ENCODE measurements at regions not wholly inside any gene's neighbourhood (a gene's known extent, or its start where the extent isn't known, plus 50 kb on each side); places are given as distances from the start of the nearest gene placed in this dataset.

DNA sequence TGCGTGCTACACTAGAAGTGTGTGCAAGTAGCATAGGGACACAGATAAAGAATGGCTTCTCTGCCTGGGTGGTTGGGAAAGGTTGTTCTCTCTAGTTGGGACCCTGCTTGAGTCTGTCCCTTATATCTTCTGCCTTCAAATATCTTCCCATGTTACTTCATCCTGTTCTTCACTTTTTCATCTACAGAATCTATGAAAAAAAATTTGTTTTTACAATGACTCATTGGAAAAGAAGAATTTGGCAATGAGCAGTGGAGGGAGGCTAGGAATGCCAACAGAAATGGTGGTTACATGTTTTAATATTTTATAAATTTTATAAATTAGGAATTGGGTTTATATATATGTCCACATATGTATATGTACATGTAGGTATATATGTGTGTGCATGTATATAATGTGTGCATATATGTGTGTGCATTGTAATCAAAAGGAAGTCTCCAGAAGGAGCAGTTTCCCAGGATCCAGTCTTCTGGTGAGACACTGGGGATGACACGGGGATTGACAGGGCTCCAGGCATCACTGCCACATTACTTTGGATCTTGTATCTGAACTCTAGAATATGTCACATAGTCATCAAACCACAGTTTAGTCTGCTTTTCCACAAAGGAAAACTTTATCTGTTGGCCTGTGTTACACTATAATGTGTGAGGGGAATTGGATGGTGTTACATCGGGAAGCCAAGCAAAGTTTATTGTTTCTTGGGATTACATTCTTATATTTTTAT lies 75.3 kb upstream of the RIPOR2 start:
- Histone ChIP-seq H3K4me2 (no peak overlapping the region), H3K36me3 (replicated peaks; ENCODE audit: insufficient read depth, low read depth) (no peaks in the 10 kb centered on the region), H2AFZ (no peak overlapping the region), H3K4me3 (no peak overlapping the region), H4K20me1 (ENCODE audit: insufficient read depth, poor library complexity, severe bottlenecking) (no peaks in the 10 kb centered on the region), H3K27ac (no peak overlapping the region), H3K27me3 (no peaks in the 10 kb centered on the region), H3K79me2 (no peaks in the 10 kb centered on the region), H3K9me3 (ENCODE audit: low read depth) (no peaks in the 10 kb centered on the region), H3K9me2 (replicated peaks; ENCODE audit: insufficient read depth) (no peaks in the 10 kb centered on the region), H3K4me1 (ENCODE audit: insufficient read depth) (peaks cover 4% of the 10 kb centered on the region)
- 82% methylated on average over 3 of the region's 3 CpGs for WGBS (ENCODE audit: low lambda C conversion rate, missing lambda C conversion rate)
- DNase-seq (ENCODE audit: low spot score), result no peak
- TF ChIP-seq EZH2phosphoT487 (IDR thresholded peaks at IDR 0.05; ENCODE audit: low read depth, severe bottlenecking, unreplicated experiment) (no peak), EZH2 (IDR thresholded peaks at IDR 0.05; ENCODE audit: borderline replicate concordance) (no peak), CTCF (IDR thresholded peaks at IDR 0.05; ENCODE audit: poor library complexity) (no peak)

DNA sequence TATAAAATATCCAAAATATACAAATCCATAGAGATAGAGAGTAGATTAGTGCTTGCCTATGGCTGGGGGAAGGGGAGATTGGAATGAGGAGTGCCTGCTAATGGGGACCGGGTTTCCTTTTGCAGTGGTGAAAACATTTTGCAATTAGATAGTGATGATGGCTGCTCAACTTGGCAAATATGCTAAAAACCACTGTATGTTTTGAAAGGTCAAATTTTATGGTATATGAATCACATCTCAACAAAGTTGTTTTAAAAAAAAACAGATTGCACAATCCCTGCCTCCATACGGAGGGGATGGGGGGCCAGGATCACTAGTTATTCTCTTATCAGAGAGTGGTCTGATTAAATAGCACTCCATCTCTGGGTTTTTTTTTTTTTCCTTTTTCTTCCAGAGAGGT lies 76.9 kb upstream of the RIPOR2 start:
- 21% methylated on average over 2 of the region's 2 CpGs for WGBS (ENCODE audit: low lambda C conversion rate, missing lambda C conversion rate)
- H3K27ac ChIP-seq, result no peak overlapping the region
- no peaks in the 10 kb centered on the region for H3K9me3 ChIP-seq (ENCODE audit: low read depth)
- DNase-seq (ENCODE audit: low spot score), result no peak
- no peak overlapping the region for H3K4me2 ChIP-seq
- no peaks in the 10 kb centered on the region for H4K20me1 ChIP-seq (ENCODE audit: insufficient read depth, poor library complexity, severe bottlenecking)
- H3K79me2 ChIP-seq, result no peaks in the 10 kb centered on the region
- no peaks in the 10 kb centered on the region for H3K4me1 ChIP-seq (ENCODE audit: insufficient read depth)
- no peaks in the 10 kb centered on the region for H3K36me3 ChIP-seq (replicated peaks; ENCODE audit: insufficient read depth, low read depth)
- H2AFZ ChIP-seq, result no peak overlapping the region
- no peaks in the 10 kb centered on the region for H3K9me2 ChIP-seq (replicated peaks; ENCODE audit: insufficient read depth)
- TF ChIP-seq CTCF (IDR thresholded peaks at IDR 0.05; ENCODE audit: poor library complexity) (no peak), EZH2phosphoT487 (IDR thresholded peaks at IDR 0.05; ENCODE audit: low read depth, severe bottlenecking, unreplicated experiment) (no peak), EZH2 (IDR thresholded peaks at IDR 0.05; ENCODE audit: borderline replicate concordance) (no peak)
- no peaks in the 10 kb centered on the region for H3K27me3 ChIP-seq
- no peak overlapping the region for H3K4me3 ChIP-seq

DNA sequence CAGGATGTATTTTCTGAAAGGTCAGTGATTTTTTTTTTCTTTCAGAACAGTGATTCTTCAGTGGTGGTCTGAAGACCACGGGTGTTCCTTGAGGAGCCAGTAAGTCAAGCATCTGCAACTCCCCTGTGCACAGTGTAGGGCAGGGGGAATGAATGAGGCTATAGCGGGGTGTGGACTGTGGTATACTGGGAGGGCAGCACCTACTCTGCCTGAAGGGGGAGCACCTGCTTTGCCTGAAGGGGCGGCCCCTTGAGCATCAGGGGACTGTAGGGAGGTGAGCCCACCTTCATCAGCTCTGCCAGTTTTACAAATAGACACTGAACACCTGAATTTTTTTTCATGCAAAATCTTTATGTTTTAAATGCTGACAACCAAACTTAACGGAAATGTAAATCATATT lies 77.5 kb upstream of the RIPOR2 start:
- H3K4me1 ChIP-seq (ENCODE audit: insufficient read depth), result no peaks in the 10 kb centered on the region
- H3K79me2 ChIP-seq, result no peaks in the 10 kb centered on the region
- DNase-seq (ENCODE audit: low spot score), result no peak
- no peaks in the 10 kb centered on the region for H3K9me3 ChIP-seq (ENCODE audit: low read depth)
- no peaks in the 10 kb centered on the region for H3K9me2 ChIP-seq (replicated peaks; ENCODE audit: insufficient read depth)
- WGBS (ENCODE audit: low lambda C conversion rate, missing lambda C conversion rate), result 94% methylated on average over 4 of the region's 4 CpGs
- no peaks in the 10 kb centered on the region for H3K36me3 ChIP-seq (replicated peaks; ENCODE audit: insufficient read depth, low read depth)
- no peak overlapping the region for H2AFZ ChIP-seq
- no peaks in the 10 kb centered on the region for H4K20me1 ChIP-seq (ENCODE audit: insufficient read depth, poor library complexity, severe bottlenecking)
- H3K27me3 ChIP-seq, result no peaks in the 10 kb centered on the region
- H3K4me3 ChIP-seq, result no peak overlapping the region
- no peak for TF ChIP-seq EZH2phosphoT487 (IDR thresholded peaks at IDR 0.05; ENCODE audit: low read depth, severe bottlenecking, unreplicated experiment)
- TF ChIP-seq EZH2 (IDR thresholded peaks at IDR 0.05; ENCODE audit: borderline replicate concordance), result no peak
- no peak for TF ChIP-seq CTCF (IDR thresholded peaks at IDR 0.05; ENCODE audit: poor library complexity)
- H3K27ac ChIP-seq, result no peak overlapping the region
- no peak overlapping the region for H3K4me2 ChIP-seq

All from hepatocyte (in vitro differentiated cells).